ENCODE measurements at regions not wholly inside any gene's neighbourhood (a gene's known extent, or its start where the extent isn't known, plus 50 kb on each side); places are given as distances from the start of the nearest gene placed in this dataset.

- TF ChIP-seq SP1 (CRISPR knock-in tag; conservative IDR thresholded peaks at IDR 0.05): no peak
- no peak for TF ChIP-seq FOXJ3 (CRISPR knock-in tag; IDR thresholded peaks at IDR 0.05; ENCODE audit: borderline replicate concordance)
- no peak for TF ChIP-seq E2F1 (CRISPR knock-in tag; IDR thresholded peaks at IDR 0.05)
- no peak for TF ChIP-seq OVOL2 (CRISPR knock-in tag; IDR thresholded peaks at IDR 0.05; ENCODE audit: borderline replicate concordance)
- TF ChIP-seq CTCF (IDR thresholded peaks at IDR 0.05): no peak
- no peak for TF ChIP-seq IRF1 (CRISPR knock-in tag; IDR thresholded peaks at IDR 0.05)
- no peak for TF ChIP-seq IRF2 (CRISPR knock-in tag; IDR thresholded peaks at IDR 0.05; ENCODE audit: borderline replicate concordance, low read depth)
- no peak for TF ChIP-seq MLX (CRISPR knock-in tag; IDR thresholded peaks at IDR 0.05)
- no peak for TF ChIP-seq NR3C1 (CRISPR knock-in tag; conservative IDR thresholded peaks at IDR 0.05; ENCODE audit: low read depth)
- TF ChIP-seq ELF4 (CRISPR knock-in tag; IDR thresholded peaks at IDR 0.05; ENCODE audit: low read depth): no peak
- TF ChIP-seq FOXP1 (CRISPR knock-in tag; IDR thresholded peaks at IDR 0.05; ENCODE audit: borderline replicate concordance): no peak
Measured at GRCh38 chr17:36715951-36716350, 114.6 kb downstream of the MRM1 start.

Measured in WTC11 (cell line).